AG10803 (cell line): ENCODE measurements at regions not wholly inside any gene's neighbourhood (a gene's known extent, or its start where the extent isn't known, plus 50 kb on each side); places are given as distances from the start of the nearest gene placed in this dataset.

ENCODE experiments used
- DNase-seq: peaks from one replicate; pipeline ENCODE4 v3.0.0; 2010; ENCODE audit warnings: low read depth
- H3K4me3 ChIP-seq: 2 replicates; pipeline ENCODE4 v1.5.1; 2011; ENCODE audit warnings: mild to moderate bottlenecking, low read length, control low read depth
- CTCF ChIP-seq: conservative IDR thresholded peaks from 2 replicates; pipeline ENCODE4 v1.5.1; 2011; ENCODE audit warnings: mild to moderate bottlenecking, low read length, control low read depth, inconsistent platforms

- peak; percentile 7 for DNase-seq
- H3K4me3 ChIP-seq: no peak overlapping the region
- no peak for TF ChIP-seq CTCF
Measured at GRCh38 chr3:152058856-152059255, 185.4 kb downstream of the SUCNR1 start.

GRCh38 chr3:152060701-152061100 lies 187.3 kb downstream of the SUCNR1 start:
- TF ChIP-seq CTCF: no peak
- H3K4me3 ChIP-seq: no peak overlapping the region
- peak; percentile 36 for DNase-seq

- no peak overlapping the region for H3K4me3 ChIP-seq
- DNase-seq: no peak
- TF ChIP-seq CTCF: no peak
Measured at GRCh38 chr3:152061296-152061695, 187.9 kb downstream of the SUCNR1 start.

DNA sequence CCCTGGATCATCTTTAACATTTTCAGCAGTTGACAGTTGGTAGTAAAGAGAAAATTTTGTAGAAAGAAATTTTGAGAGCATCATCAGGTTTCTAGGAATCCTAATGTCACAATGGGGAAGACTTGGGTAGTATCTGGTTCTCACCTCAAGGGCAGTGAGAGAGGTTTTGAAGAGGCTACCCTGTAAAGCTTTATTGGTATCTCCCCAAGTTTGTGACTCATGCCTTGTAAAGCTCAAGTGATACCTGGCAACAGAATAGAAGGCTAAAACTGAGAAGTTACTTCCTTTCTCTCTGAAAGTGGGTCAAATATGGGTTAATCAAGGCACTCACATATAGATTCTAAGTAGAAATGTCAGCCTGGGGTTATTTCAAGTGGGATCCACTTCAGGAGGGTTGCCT lies 196.4 kb downstream of the SUCNR1 start:
- DNase-seq: no peak
- TF ChIP-seq CTCF: no peak
- no peak overlapping the region for H3K4me3 ChIP-seq

DNA sequence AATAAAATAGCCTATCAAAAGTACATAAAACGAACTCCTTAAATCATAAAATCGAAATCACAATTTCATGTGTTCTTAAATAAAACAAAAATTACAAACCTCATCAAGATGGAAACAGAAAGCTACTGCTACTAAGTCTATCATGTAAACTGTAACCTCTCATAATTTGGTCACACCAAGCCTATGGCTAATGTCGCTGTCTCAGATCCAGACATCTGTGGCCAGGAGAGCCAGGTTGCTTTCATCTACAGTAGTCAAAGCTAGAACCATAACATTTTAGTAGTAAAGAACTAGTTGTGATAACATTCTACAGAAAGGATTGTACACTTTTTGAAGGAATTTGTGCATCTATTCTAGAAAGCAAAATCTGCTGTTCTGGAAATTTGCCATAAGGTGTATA lies 197.4 kb upstream of the MBNL1 start:
- TF ChIP-seq CTCF: no peak
- H3K4me3 ChIP-seq: no peak overlapping the region
- DNase-seq: no peak

DNA sequence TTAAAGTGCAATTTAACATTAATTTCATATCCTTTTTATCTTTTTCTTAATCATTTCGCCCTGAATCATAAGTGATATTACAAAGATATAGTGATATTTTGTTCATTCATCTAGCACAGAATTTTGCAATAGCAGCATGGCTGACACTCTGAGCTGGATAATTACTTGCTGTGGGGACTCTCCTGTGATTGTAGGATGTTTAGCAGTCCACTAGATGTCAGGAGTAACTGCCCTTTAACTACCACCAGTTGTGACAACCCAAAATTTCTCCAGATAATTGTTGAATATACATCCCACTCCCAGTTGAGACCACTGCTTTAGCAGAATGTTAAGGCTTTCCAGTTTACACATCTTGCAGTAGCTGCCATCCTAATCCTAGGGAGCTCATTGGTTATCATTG lies 196.8 kb upstream of the MBNL1 start:
- DNase-seq: peak; percentile 68

DNA sequence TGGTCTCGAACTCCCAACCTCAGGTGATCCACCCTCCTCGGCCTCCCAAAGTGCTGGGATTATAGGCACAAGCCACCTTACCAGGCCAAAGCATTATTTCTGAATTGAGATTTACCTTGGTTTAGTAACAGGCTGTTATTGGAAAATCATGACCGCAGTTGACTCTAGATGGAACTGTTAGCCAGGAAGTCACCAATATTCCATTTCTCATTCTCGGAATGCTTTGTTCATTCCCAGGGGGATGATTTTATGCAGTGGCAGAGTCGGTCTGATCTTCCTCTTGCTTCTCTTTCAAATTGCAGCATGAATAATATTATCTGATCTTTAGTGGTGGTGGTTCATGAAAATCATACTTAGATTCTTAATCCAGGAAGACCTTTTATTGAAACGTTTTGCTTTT lies 195.5 kb upstream of the MBNL1 start:
- TF ChIP-seq CTCF: peak; percentile 43
- DNase-seq: peak; percentile 69
- H3K4me3 ChIP-seq: no peak overlapping the region

More for the DNA sequence above, 196.8 kb upstream of the MBNL1 start:
- no peak overlapping the region for H3K4me3 ChIP-seq
- peak; percentile 69 for TF ChIP-seq CTCF
